ENCODE measurements at regions not wholly inside any gene's neighbourhood (a gene's known extent, or its start where the extent isn't known, plus 50 kb on each side); places are given as distances from the start of the nearest gene placed in this dataset.

DNA sequence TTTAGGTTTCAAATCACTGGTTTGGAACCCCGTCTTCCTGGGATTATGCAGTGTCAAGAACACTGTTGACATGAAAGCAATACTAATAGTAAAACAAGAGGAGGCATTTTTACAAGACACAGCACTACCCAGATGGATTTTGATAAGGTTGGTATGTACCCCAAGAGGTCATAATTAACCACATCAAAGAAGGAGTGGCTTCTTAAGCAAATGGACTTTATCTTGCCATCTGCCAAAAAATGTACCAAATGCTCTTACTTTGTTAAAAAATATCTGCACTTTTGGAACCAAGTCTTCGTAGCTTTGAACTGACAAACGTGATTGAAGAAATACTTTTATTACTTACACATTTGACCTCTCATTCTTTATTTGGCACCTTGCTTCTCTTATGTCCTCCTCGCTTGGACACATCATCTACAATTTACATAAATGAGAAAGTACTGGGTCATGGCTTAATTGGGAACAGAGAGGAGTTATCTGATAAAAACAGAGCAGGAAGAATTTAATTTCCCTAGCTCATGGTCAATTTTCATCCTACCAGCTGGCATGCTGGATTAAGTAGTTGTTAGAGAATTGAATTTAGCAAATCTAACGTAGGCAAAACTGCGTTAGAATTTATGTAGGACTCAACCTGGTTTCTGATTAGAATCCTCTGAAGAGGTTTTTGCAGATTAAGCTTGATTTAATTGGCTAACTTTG is 54.5 kb upstream of the PRICKLE1 start:
- TF ChIP-seq CTCF (IDR thresholded peaks at IDR 0.05; ENCODE audit: extremely low read depth in 1 of 2, insufficient read depth in 1 of 2, low read depth in 1 of 2, low read length in 2 of 2) (no peak), MYC (IDR thresholded peaks at IDR 0.05; ENCODE audit: low read depth, low read length) (no peak), POLR2A (IDR thresholded peaks at IDR 0.05; ENCODE audit: low read depth, low read length) (no peak), POLR2AphosphoS5 (IDR thresholded peaks at IDR 0.05; ENCODE audit: insufficient read depth, low read depth, low read length) (no peak)

Measured in endothelial cell of umbilical vein (primary cell).